Loucy (cell line): ENCODE measurements at regions not wholly inside any gene's neighbourhood (a gene's known extent, or its start where the extent isn't known, plus 50 kb on each side); places are given as distances from the start of the nearest gene placed in this dataset.

Source experiments
- EZH2phosphoT487 ChIP-seq: fragments of 200-600 bp; IDR thresholded peaks from 2 replicates; pipeline ENCODE4 v1.6.1; 2018; ENCODE audit warnings: antibody characterized with exemption, mild to moderate bottlenecking, moderate library complexity, borderline replicate concordance
- TF ChIP-seq, protein P1 (sequence below): fragments of 200-600 bp; sonication (generic); conservative IDR thresholded peaks from 2 replicates; pipeline ENCODE4 v1.5.1; 2014; ENCODE audit warnings: mild to moderate bottlenecking, antibody characterized with exemption, low read length

DNA sequence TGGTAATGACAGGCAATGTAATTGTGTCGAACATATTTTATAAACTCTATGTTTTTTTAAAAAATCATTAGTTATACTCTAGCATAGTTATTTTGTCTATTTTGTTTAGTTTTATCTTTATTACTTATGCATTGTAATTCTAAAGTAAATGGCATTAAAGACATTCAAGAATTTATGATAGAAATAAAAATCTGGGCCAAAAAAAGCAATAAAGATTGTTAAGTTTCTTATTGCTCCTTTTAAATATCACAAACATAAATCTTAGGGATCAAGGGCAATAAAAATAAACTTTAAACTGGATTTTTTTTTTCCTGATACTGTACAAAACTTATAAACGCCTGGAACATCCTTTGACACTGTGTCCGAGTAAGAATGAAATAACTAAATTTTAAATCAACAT lies 931.5 kb upstream of the EYS start:
- TF ChIP-seq, protein P1, sequence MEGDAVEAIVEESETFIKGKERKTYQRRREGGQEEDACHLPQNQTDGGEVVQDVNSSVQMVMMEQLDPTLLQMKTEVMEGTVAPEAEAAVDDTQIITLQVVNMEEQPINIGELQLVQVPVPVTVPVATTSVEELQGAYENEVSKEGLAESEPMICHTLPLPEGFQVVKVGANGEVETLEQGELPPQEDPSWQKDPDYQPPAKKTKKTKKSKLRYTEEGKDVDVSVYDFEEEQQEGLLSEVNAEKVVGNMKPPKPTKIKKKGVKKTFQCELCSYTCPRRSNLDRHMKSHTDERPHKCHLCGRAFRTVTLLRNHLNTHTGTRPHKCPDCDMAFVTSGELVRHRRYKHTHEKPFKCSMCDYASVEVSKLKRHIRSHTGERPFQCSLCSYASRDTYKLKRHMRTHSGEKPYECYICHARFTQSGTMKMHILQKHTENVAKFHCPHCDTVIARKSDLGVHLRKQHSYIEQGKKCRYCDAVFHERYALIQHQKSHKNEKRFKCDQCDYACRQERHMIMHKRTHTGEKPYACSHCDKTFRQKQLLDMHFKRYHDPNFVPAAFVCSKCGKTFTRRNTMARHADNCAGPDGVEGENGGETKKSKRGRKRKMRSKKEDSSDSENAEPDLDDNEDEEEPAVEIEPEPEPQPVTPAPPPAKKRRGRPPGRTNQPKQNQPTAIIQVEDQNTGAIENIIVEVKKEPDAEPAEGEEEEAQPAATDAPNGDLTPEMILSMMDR: no peak
- TF ChIP-seq EZH2phosphoT487: no peak
